BLaER1 treated with 17β-estradiol and CSF1 and Interleukin-3, amounts not matched to agents 10 nM and 100 nM (cell line): ENCODE measurements at regions not wholly inside any gene's neighbourhood (a gene's known extent, or its start where the extent isn't known, plus 50 kb on each side); places are given as distances from the start of the nearest gene placed in this dataset.

Source experiments
- H3K27ac ChIP-seq, 11 experiments: shearing (Covaris generic); formaldehyde crosslinking; 2 replicates each; pipeline ENCODE4 v1.8.1; 2022
- H3K27me3 ChIP-seq, 11 experiments: shearing (Covaris generic); formaldehyde crosslinking; 2 replicates each; pipeline ENCODE4 v1.8.1; 2022
- H3K36me3 ChIP-seq, 11 experiments: shearing (Covaris generic); formaldehyde crosslinking; 2 replicates each; pipeline ENCODE4 v1.8.1; 2022
- H3K4me1 ChIP-seq, 10 experiments: shearing (Covaris generic); formaldehyde crosslinking; 2 replicates each; pipeline ENCODE4 v1.8.1; 2022
- H3K4me2 ChIP-seq, 11 experiments: shearing (Covaris generic); formaldehyde crosslinking; 2 replicates each; pipeline ENCODE4 v1.8.1; 2022
- H3K4me3 ChIP-seq, 10 experiments: shearing (Covaris generic); formaldehyde crosslinking; 2 replicates each; pipeline ENCODE4 v1.8.1; 2022
- H3K9ac ChIP-seq, 11 experiments: shearing (Covaris generic); formaldehyde crosslinking; 2 replicates each; pipeline ENCODE4 v1.8.1; 2022
- H3K9me3 ChIP-seq, 11 experiments: shearing (Covaris generic); formaldehyde crosslinking; replicated peaks in 1 of 11; 2 replicates each; pipeline ENCODE4 v1.8.1; 2022
- H4K20me1 ChIP-seq, 11 experiments: shearing (Covaris generic); formaldehyde crosslinking; 2 replicates each; pipeline ENCODE4 v1.8.1; 2022
- Cebpa-rat ChIP-seq, 11 experiments: shearing (Covaris generic); IDR thresholded peaks; 2 replicates each; pipeline ENCODE4 v1.8.1; 2022

DNA sequence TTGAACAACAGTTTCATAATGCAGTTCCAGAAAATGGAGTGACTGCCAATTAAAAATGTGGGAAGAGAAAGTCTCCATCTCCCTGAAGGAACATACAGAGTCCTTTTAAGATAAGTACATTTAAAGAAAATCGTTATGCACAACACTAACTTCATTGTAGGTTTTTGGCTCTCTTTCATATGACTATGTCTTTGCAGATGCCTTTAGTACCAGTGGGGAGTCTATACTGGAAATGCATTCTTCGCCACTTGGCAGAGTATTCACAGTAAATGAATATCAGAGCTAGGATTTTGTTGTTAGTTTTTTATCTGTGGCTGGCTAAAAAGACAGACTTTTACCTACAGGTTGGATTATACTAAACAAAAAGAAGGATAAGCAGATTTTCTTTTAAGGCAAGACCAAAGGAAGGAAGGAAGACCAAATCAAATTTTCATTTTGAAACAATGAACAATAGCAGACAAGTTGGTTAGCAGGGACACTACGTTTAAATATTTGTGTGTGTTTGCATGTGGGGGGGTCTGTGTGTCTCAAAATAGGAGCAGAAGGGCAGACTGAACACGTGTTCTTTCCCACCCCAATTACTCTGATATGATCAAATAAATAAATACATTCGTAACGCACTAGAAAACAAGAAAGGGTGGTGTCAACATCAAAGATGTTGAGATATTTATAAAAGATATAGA, 124.5 kb downstream of the BTG1 start:
- H3K27ac ChIP-seq = no peak overlapping the region
- TF ChIP-seq Cebpa-rat (IDR thresholded peaks at IDR 0.05) = no peak
- peak overlapping the region in 1 of 11 experiments; percentile 7; a peak in 1 of 22 replicates for H3K4me2 ChIP-seq
- H3K36me3 ChIP-seq = no peaks in the 10 kb centered on the region
- H3K4me1 ChIP-seq = no peaks in the 10 kb centered on the region
- no peak overlapping the region for H3K9ac ChIP-seq
- H3K9me3 ChIP-seq = no peaks in the 10 kb centered on the region
- H3K27me3 ChIP-seq = no peaks in the 10 kb centered on the region
- H4K20me1 ChIP-seq = no peaks in the 10 kb centered on the region
- no peak overlapping the region for H3K4me3 ChIP-seq

GRCh38 chr12:92019491-92020277, 126.0 kb downstream of the BTG1 start:
- Histone ChIP-seq H3K4me2 (no peak overlapping the region), H3K27me3 (no peaks in the 10 kb centered on the region), H3K4me3 (no peak overlapping the region), H3K36me3 (no peaks in the 10 kb centered on the region), H3K4me1 (no peaks in the 10 kb centered on the region), H4K20me1 (no peaks in the 10 kb centered on the region), H3K9me3 (no peaks in the 10 kb centered on the region), H3K9ac (no peak overlapping the region), H3K27ac (no peak overlapping the region)
- TF ChIP-seq Cebpa-rat (IDR thresholded peaks at IDR 0.05) = no peak

DNA sequence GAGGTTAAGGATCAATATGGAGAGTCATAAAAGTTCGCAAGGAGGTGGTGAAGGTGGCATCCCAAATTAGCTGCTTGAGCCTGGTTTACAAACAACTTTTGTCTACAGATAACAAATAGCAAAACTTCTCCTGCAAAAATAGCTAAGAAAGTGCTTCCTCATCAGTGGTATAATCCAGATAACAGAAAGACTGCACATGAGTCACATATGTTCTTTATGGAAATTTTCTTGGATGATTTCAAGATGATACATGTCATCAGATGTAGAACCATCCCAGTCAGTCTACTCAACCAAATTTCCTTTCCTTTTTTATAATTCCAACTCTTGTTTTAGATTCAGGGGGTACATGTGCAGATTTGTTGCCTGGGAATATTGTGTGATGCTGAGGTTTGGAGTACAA, 133.0 kb downstream of the BTG1 start:
- Histone ChIP-seq H3K27ac (no peak overlapping the region), H3K27me3 (no peaks in the 10 kb centered on the region), H4K20me1 (no peaks in the 10 kb centered on the region), H3K4me3 (no peak overlapping the region), H3K36me3 (no peaks in the 10 kb centered on the region), H3K4me1 (no peaks in the 10 kb centered on the region), H3K9ac (no peak overlapping the region), H3K9me3 (no peaks in the 10 kb centered on the region), H3K4me2 (no peak overlapping the region)
- TF ChIP-seq Cebpa-rat (IDR thresholded peaks at IDR 0.05) = no peak

- H3K27me3 ChIP-seq = no peaks in the 10 kb centered on the region
- no peaks in the 10 kb centered on the region for H4K20me1 ChIP-seq
- no peak overlapping the region for H3K4me2 ChIP-seq
- TF ChIP-seq Cebpa-rat (IDR thresholded peaks at IDR 0.05) = no peak
- no peak overlapping the region for H3K4me3 ChIP-seq
- no peaks in the 10 kb centered on the region for H3K9me3 ChIP-seq
- H3K36me3 ChIP-seq = no peaks in the 10 kb centered on the region
- H3K27ac ChIP-seq = no peak overlapping the region
- H3K9ac ChIP-seq = no peak overlapping the region
- H3K4me1 ChIP-seq = no peaks in the 10 kb centered on the region
Measured at GRCh38 chr12:92010853-92011701, 134.6 kb downstream of the BTG1 start.

DNA sequence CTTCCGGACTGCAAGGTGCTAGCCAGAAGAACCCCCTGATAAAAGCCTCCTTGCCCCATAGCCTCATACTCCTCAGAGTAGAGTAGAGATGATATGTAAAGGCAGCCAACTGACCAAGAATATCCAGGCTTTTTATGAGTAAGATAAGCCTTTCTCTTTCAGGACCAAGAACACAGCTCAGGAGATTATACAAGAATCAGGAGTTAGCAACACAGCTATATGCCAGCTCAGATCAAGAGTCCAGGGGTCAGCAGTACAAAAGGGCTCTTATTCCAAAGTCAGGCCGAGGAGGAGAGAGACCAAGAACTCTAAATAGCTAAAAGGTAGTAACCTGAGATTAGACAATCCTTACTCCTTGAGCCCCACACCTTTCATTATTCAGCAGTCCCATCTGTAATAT, 135.3 kb downstream of the BTG1 start:
- Histone ChIP-seq H3K27me3 (no peaks in the 10 kb centered on the region), H3K4me1 (no peaks in the 10 kb centered on the region), H3K9me3 (no peaks in the 10 kb centered on the region), H3K36me3 (no peaks in the 10 kb centered on the region), H3K4me3 (no peak overlapping the region), H3K9ac (no peak overlapping the region), H3K4me2 (no peak overlapping the region), H3K27ac (no peak overlapping the region), H4K20me1 (no peaks in the 10 kb centered on the region)
- TF ChIP-seq Cebpa-rat (IDR thresholded peaks at IDR 0.05) = no peak

DNA sequence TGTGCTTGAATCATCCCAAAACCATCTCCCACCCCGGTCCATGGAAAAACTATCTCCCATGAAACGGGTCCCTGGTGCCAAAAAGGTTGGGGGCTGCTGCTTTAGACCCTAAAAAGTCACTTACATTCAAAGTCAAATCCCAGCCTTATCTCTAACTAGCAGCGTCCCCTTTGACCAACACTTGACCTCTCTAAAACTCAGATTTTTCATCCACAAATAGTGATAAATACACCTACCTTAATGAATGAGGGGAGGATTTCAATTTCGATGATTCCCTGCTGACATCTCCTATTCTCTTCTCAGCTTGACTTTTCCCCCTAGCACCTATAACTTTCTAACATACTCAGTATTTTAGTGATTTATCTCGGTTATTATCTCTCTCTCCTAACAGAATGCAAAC, 137.3 kb downstream of the BTG1 start:
- TF ChIP-seq Cebpa-rat (IDR thresholded peaks at IDR 0.05) = no peak
- Histone ChIP-seq H3K4me2 (no peak overlapping the region), H3K4me3 (no peak overlapping the region), H3K9me3 (no peaks in the 10 kb centered on the region), H3K4me1 (no peaks in the 10 kb centered on the region), H3K27ac (no peak overlapping the region), H4K20me1 (no peaks in the 10 kb centered on the region), H3K9ac (no peak overlapping the region), H3K27me3 (no peaks in the 10 kb centered on the region), H3K36me3 (no peaks in the 10 kb centered on the region)

GRCh38 chr12:92007787-92008186, 137.9 kb downstream of the BTG1 start:
- Histone ChIP-seq H3K27me3 (no peaks in the 10 kb centered on the region), H4K20me1 (no peaks in the 10 kb centered on the region), H3K4me1 (no peaks in the 10 kb centered on the region), H3K36me3 (no peaks in the 10 kb centered on the region), H3K9me3 (no peaks in the 10 kb centered on the region), H3K9ac (no peak overlapping the region), H3K27ac (no peak overlapping the region), H3K4me3 (no peak overlapping the region), H3K4me2 (no peak overlapping the region)
- TF ChIP-seq Cebpa-rat (IDR thresholded peaks at IDR 0.05) = no peak

- H3K4me1 ChIP-seq = no peaks in the 10 kb centered on the region
- H3K27ac ChIP-seq = no peak overlapping the region
- TF ChIP-seq Cebpa-rat (IDR thresholded peaks at IDR 0.05) = no peak
- no peak overlapping the region for H3K4me2 ChIP-seq
- H4K20me1 ChIP-seq = no peaks in the 10 kb centered on the region
- H3K4me3 ChIP-seq = no peak overlapping the region
- H3K36me3 ChIP-seq = no peaks in the 10 kb centered on the region
- H3K27me3 ChIP-seq = no peaks in the 10 kb centered on the region
- peaks cover 0 to 17% (median 8%) of the 10 kb centered on the region in 11 experiments; a peak in 15 of 22 replicates for H3K9me3 ChIP-seq
- no peak overlapping the region for H3K9ac ChIP-seq
Measured at GRCh38 chr12:92003701-92004100, 141.9 kb downstream of the BTG1 start.

DNA sequence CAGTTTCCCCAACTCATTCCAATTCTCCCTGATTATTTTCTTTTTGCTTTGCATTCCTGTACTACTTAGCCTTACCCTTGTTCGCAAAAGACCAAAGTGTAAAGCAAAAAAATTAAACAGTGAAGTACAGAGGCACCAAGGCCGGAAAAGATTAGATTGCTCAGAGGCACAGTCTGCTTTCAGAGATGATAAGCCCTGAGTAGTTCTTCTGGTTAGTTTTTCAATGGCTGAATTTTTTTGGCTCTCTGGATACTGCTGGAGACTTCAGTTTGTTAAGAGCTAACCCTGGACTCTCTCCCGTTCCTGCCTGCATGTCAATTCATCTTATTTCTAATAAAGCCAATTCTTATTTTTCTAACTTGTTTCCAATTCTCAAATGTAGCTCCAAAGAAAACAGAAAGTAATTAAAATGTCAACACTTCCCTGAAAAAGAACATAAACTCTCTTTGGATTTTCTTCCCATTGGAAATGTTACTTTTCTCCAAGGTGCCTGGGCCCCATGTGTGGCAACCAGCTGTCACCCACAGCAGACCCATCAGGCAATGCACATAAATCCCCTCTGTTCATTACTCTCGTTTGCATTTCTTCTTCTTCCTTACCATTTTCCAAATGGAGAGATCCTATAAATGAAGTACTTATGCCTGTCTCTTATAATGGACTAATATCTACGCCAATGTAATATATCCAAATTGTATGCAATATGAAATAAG, 142.8 kb downstream of the BTG1 start:
- no peaks in the 10 kb centered on the region for H3K4me1 ChIP-seq
- no peaks in the 10 kb centered on the region for H3K36me3 ChIP-seq
- no peak overlapping the region for H3K4me3 ChIP-seq
- TF ChIP-seq Cebpa-rat (IDR thresholded peaks at IDR 0.05) = no peak
- H3K27me3 ChIP-seq = no peaks in the 10 kb centered on the region
- H3K9me3 ChIP-seq = peaks cover 0 to 23% (median 11%) of the 10 kb centered on the region in 11 experiments; a peak in 15 of 22 replicates
- no peak overlapping the region for H3K4me2 ChIP-seq
- H3K27ac ChIP-seq = no peak overlapping the region
- H4K20me1 ChIP-seq = no peaks in the 10 kb centered on the region
- H3K9ac ChIP-seq = no peak overlapping the region
